Activated T-helper 1 cell treated with anti-CD3 and anti-CD28 coated beads, Interleukin-12 subunit alpha, Interleukin-12 subunit beta, Interleukin-2, Interleukin-4 antibody, amounts not matched to agents 30 ng/mL and 10 ng/mL and 1 ng/mL, durations not matched to agents 14 hours and 24 hours and 36 hours (primary cell): ENCODE measurements at regions not wholly inside any gene's neighbourhood (a gene's known extent, or its start where the extent isn't known, plus 50 kb on each side); places are given as distances from the start of the nearest gene placed in this dataset.

Experiments used
- DNase-seq: peaks from one replicate; pipeline ENCODE4 v3.0.0; 2021; ENCODE audit warnings: low spot score
- H3K27ac Mint-ChIP-seq: one replicate; pipeline ENCODE4 v1.8.0; 2021; ENCODE audit warnings: mild to moderate bottlenecking, mixed read lengths
- H3K27me3 Mint-ChIP-seq: one replicate; pipeline ENCODE4 v1.8.0; 2022; ENCODE audit warnings: mild to moderate bottlenecking, moderate library complexity, mixed read lengths; ENCODE audit not compliant: insufficient read depth
- H3K36me3 Mint-ChIP-seq: one replicate; pipeline ENCODE4 v1.8.0; 2021; ENCODE audit warnings: low read depth, mixed read lengths
- H3K4me1 Mint-ChIP-seq: one replicate; pipeline ENCODE4 v1.8.0; 2021; ENCODE audit warnings: low read depth, mixed read lengths
- H3K4me3 Mint-ChIP-seq: one replicate; pipeline ENCODE4 v1.8.0; 2021; ENCODE audit warnings: mild to moderate bottlenecking, moderate library complexity, mixed read lengths
- H3K9me3 Mint-ChIP-seq: one replicate; pipeline ENCODE4 v1.8.0; 2021; ENCODE audit warnings: mixed read lengths
- intact Hi-C: fragments of 100-400 bp; cut with micrococcal nuclease; formaldehyde crosslinking; loops from one replicate; pipeline ENCODE4 v1.15.1; 2024

GRCh38 chr15:92565351-92566125, 90.0 kb downstream of the FAM174B start:
- Mint-ChIP-seq H3K9me3 (no peaks in the 10 kb centered on the region), H3K27ac (no peak overlapping the region), H3K36me3 (no peaks in the 10 kb centered on the region), H3K4me1 (no peaks in the 10 kb centered on the region), H3K27me3 (peaks cover 7% of the 10 kb centered on the region), H3K4me3 (no peak overlapping the region)
- intact Hi-C loops: no loop called here
- no peak for DNase-seq

- H3K4me3 Mint-ChIP-seq: no peak overlapping the region
- H3K9me3 Mint-ChIP-seq: no peaks in the 10 kb centered on the region
- H3K36me3 Mint-ChIP-seq: no peaks in the 10 kb centered on the region
- peaks cover 10% of the 10 kb centered on the region for H3K27me3 Mint-ChIP-seq
- DNase-seq: no peak
- H3K4me1 Mint-ChIP-seq: no peaks in the 10 kb centered on the region
- no peak overlapping the region for H3K27ac Mint-ChIP-seq
- intact Hi-C loops: no loop called here
Observed at GRCh38 chr15:92561754-92562153, 93.8 kb downstream of the FAM174B start.

GRCh38 chr15:92553317-92553716, 102.3 kb downstream of the FAM174B start:
- DNase-seq: no peak
- Mint-ChIP-seq H3K4me1 (no peaks in the 10 kb centered on the region), H3K9me3 (no peaks in the 10 kb centered on the region), H3K27me3 (peaks cover 33% of the 10 kb centered on the region), H3K27ac (no peak overlapping the region), H3K36me3 (no peaks in the 10 kb centered on the region), H3K4me3 (no peak overlapping the region)
- intact Hi-C loops: no loop called here

GRCh38 chr15:92545996-92546395, 109.6 kb downstream of the FAM174B start:
- H3K36me3 Mint-ChIP-seq: no peaks in the 10 kb centered on the region
- intact Hi-C loops: no loop called here
- no peak overlapping the region for H3K27ac Mint-ChIP-seq

GRCh38 chr15:92541291-92542200, 114.0 kb downstream of the FAM174B start:
- no peak overlapping the region for H3K27ac Mint-ChIP-seq
- DNase-seq: no peak
- no peaks in the 10 kb centered on the region for H3K9me3 Mint-ChIP-seq
- no peaks in the 10 kb centered on the region for H3K4me1 Mint-ChIP-seq
- intact Hi-C loops: no loop called here
- H3K27me3 Mint-ChIP-seq: no peaks in the 10 kb centered on the region
- H3K36me3 Mint-ChIP-seq: no peaks in the 10 kb centered on the region
- no peak overlapping the region for H3K4me3 Mint-ChIP-seq

More at GRCh38 chr15:92545996-92546395, 109.6 kb downstream of the FAM174B start:
- Mint-ChIP-seq H3K27me3 (peaks cover 13% of the 10 kb centered on the region), H3K9me3 (no peaks in the 10 kb centered on the region), H3K4me3 (no peak overlapping the region), H3K4me1 (no peaks in the 10 kb centered on the region)
- no peak for DNase-seq

GRCh38 chr15:92538115-92538514, 117.5 kb downstream of the FAM174B start:
- no peaks in the 10 kb centered on the region for H3K36me3 Mint-ChIP-seq
- no peaks in the 10 kb centered on the region for H3K27me3 Mint-ChIP-seq
- peaks cover 14% of the 10 kb centered on the region for H3K9me3 Mint-ChIP-seq
- H3K4me1 Mint-ChIP-seq: no peaks in the 10 kb centered on the region
- H3K27ac Mint-ChIP-seq: no peak overlapping the region
- no peak for DNase-seq
- no peak overlapping the region for H3K4me3 Mint-ChIP-seq
- intact Hi-C loops: no loop called here

GRCh38 chr15:92533298-92533697, 122.3 kb downstream of the FAM174B start:
- H3K27ac Mint-ChIP-seq: no peak overlapping the region
- peaks cover 14% of the 10 kb centered on the region for H3K9me3 Mint-ChIP-seq
- DNase-seq: no peak
- no peak overlapping the region for H3K4me3 Mint-ChIP-seq
- intact Hi-C loops: no loop called here
- H3K27me3 Mint-ChIP-seq: peaks cover 8% of the 10 kb centered on the region
- H3K4me1 Mint-ChIP-seq: no peaks in the 10 kb centered on the region
- no peaks in the 10 kb centered on the region for H3K36me3 Mint-ChIP-seq

GRCh38 chr15:92531406-92531805, 124.2 kb downstream of the FAM174B start:
- intact Hi-C loops: no loop called here
- no peak for DNase-seq
- Mint-ChIP-seq H3K9me3 (peaks cover 14% of the 10 kb centered on the region), H3K4me3 (no peak overlapping the region), H3K27me3 (peaks cover 8% of the 10 kb centered on the region), H3K36me3 (no peaks in the 10 kb centered on the region), H3K27ac (no peak overlapping the region), H3K4me1 (no peaks in the 10 kb centered on the region)

GRCh38 chr15:92528736-92529135, 126.8 kb downstream of the FAM174B start:
- Mint-ChIP-seq H3K27me3 (peaks cover 8% of the 10 kb centered on the region), H3K4me3 (no peak overlapping the region), H3K27ac (no peak overlapping the region), H3K9me3 (no peaks in the 10 kb centered on the region), H3K4me1 (no peaks in the 10 kb centered on the region), H3K36me3 (no peaks in the 10 kb centered on the region)
- intact Hi-C loops: no loop called here
- DNase-seq: no peak

GRCh38 chr15:92527197-92527596, 128.4 kb downstream of the FAM174B start:
- no peak for DNase-seq
- no peaks in the 10 kb centered on the region for H3K36me3 Mint-ChIP-seq
- intact Hi-C loops: no loop called here
- H3K27ac Mint-ChIP-seq: no peak overlapping the region
- peaks cover 8% of the 10 kb centered on the region for H3K27me3 Mint-ChIP-seq
- no peaks in the 10 kb centered on the region for H3K9me3 Mint-ChIP-seq
- no peaks in the 10 kb centered on the region for H3K4me1 Mint-ChIP-seq
- no peak overlapping the region for H3K4me3 Mint-ChIP-seq

GRCh38 chr15:92525758-92526245, 129.8 kb downstream of the FAM174B start:
- Mint-ChIP-seq H3K27ac (no peak overlapping the region), H3K4me3 (no peak overlapping the region), H3K36me3 (no peaks in the 10 kb centered on the region), H3K4me1 (peaks cover 10% of the 10 kb centered on the region), H3K27me3 (peaks cover 3% of the 10 kb centered on the region), H3K9me3 (no peaks in the 10 kb centered on the region)
- intact Hi-C loops: no loop called here
- no peak for DNase-seq

- peaks cover 5% of the 10 kb centered on the region for H3K27me3 Mint-ChIP-seq
- peaks cover 12% of the 10 kb centered on the region for H3K4me1 Mint-ChIP-seq
- no peak overlapping the region for H3K4me3 Mint-ChIP-seq
- no peak for DNase-seq
- intact Hi-C loops: no loop called here
- H3K36me3 Mint-ChIP-seq: no peaks in the 10 kb centered on the region
- no peaks in the 10 kb centered on the region for H3K9me3 Mint-ChIP-seq
- H3K27ac Mint-ChIP-seq: no peak overlapping the region
Observed at GRCh38 chr15:92524874-92525565, 130.6 kb downstream of the FAM174B start.
